Dermis blood vessel endothelial cell (primary cell): ENCODE measurements at regions not wholly inside any gene's neighbourhood (a gene's known extent, or its start where the extent isn't known, plus 50 kb on each side); places are given as distances from the start of the nearest gene placed in this dataset.

ENCODE experiments used
- DNase-seq: peaks from one replicate; pipeline ENCODE4 v3.0.0; 2010

DNA sequence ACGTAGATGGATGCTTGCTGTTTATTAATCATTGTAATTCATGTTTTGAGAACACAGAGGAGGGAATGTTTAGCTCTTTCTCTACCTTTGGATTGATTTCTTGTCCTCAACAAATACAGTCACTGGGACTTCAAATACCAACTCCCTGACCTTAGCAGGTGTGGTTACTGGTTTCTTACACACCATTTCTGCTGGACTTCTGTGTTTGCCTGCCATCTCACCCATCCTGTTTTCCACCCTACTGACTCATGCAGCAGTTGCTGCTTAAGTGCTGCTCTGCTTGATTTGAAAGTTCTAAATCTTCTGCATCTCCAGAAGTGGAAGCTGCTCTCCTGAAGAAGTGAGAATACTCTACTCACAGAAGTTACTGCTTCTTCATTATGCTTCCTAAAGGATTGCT is 170.3 kb downstream of the ZPLD1 start:
- no peak for DNase-seq

DNA sequence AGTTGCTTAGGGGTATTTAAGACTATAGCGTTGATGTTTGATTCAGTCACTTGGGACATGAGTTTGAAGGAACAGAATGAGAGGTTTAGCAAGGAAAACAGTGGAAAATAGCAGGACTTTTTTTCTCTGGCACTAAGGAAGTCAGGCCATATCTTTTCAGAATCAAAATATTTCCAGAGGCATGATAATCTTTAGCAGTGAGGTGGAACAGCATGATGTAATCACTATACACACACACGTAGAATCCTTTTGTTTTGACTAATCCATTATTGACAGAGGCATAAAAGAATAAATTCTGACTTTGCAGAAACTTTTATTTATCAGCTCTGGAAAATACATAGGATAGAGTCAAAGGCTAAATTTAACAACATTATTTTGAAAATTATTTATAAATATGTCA is 174.1 kb downstream of the ZPLD1 start:
- DNase-seq = no peak

DNA sequence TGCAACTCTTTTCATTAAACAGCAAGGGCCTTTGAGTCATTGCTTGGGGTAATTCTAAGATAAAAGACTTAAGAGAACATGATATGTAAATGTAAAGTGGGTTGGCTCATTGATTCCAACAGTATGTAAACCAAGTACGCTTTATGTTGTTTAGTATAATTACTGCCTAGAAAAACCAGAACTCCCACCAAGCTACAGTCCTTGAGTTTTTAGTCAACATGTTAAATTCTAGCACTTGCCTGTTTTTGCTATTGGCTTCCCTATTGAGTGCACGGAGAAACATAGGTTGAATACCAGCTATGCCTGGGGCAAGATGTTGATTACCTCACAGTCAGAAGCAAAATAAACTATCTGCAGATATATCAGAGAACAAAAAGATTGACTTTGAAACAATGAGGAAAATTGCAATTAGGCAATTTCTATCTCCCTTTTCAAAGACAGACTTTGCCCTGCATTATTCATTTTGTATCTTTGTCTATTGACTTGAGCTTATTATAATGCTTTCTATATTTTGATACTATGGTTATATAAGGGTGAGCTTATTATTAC is 179.3 kb downstream of the ZPLD1 start:
- no peak for DNase-seq

DNA sequence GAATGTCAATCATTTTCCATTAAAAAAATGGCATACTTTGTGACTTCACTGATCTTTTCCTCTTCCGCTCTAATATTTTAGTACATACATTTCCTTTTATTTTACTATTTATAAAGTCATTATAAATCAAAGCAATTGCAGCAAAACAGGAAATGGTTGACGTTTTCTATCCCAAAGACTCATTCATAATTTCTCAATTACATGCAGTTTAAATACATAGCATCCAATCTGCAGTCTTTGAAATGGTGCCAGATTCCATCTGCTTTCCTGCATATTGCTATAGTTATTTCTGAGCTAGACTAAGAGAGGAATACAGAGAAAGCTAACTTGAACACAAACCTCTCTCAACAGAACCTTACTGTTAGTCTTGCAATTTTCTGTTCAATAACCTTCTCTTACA is 179.8 kb downstream of the ZPLD1 start:
- no peak for DNase-seq

DNA sequence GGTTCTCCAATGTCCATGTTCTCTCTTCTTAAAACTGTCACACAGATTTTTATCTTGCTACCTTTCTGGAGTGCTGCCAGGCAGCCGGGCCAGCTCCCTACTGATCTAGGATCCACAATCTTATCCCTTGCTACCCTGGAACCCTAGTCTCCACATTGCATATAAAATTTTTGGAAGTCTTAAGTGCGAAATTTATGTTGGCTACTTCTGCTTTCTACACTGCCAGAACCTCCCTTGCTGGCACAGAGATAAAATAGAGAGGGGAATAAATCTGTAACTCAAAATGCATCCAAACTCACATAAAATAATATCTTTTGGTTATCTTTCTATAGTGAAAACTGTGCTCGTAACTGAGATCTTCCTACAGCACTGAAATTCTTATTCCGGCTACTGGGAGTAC is 182.6 kb downstream of the ZPLD1 start:
- DNase-seq = no peak

DNA sequence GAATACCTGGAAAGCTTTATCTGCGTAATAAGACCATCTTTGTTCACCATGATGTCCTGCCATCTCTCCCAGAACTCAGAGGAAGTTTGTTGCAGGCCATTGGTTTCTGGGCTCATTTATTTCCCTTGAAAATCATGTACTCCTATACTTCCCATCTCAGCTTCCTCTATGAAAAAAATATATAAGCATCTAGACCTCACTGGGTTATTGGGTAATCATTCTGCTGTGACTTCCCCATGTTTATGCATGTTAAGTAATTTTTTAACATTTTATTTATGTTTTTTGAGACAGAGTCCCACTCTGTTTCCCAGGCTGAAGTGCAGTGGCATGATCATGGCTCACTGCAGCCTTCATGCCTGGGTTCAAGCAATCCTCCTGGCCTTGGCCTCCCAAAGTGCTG is 184.5 kb downstream of the ZPLD1 start:
- no peak for DNase-seq

DNA sequence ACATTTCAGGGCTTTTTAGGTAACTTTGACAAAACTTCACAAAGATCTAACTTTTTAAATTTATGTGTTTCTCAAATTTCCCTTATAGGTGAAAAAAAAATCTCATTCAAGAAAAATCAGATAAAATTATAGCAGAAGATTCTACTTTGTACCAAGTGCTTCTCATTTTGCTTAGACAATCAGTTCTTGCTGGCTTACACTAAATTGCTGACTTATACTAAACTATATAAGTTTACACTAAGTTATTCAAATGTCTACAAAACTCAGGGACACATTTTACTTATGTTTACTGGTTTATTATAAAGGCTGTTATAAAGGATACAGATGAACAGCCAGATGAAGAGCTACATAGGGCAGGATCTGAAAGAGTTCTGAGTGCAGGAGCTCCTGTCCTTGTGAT is 195.1 kb downstream of the ZPLD1 start:
- no peak for DNase-seq

DNA sequence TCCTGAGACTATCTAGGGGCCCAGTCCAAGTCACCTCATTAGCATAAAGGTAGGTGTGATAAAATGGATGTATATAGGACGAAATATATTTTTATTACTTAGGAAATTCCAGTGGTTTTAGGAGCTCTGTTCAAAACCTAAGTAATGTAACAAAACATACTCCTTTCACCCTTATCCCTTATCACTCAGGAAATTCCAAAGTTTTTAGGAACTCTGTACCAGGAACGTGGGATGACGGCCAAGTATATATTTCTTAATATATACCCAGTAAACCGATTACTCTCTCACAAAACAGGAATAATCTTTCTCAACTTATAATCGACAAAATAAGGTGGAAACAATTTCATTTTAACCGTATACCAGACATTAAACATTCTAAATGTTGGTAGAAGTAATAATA is 195.7 kb downstream of the ZPLD1 start:
- no peak for DNase-seq

DNA sequence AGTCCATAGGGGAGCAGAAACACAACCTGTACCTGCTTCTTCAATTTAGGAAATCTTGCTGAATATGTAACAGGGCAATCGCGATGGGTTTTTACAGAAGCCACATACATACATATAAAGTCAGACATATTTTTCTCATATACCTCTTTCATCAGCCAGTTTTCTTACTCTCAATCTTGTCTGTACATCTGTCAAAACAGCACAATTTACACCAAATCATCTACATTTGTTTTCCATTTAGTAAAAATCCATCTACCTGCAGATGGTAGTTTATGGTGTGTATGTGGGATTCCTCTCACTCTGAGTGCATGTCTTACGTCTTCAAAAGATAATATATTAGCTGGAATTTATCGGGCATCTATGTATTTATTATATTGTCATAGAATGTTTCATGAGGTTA is 208.7 kb downstream of the ZPLD1 start:
- DNase-seq = no peak

DNA sequence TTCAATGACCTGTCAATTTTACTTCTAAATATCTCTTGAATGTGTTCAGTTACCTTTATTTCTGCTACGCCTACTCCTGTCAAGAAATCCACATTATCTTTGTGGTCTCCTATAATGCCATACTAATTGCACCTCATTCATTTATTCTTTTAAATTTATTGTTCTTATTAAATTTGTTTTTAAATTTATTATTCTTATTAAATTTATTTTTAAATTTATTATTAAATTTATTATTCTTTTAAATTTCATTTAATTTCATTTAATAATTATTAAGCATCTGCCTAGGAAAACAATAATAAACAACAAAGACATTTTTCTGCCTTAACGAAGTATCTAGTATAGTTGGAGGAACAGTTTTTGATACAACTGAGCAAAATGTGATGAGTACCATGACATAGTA is 211.7 kb downstream of the ZPLD1 start:
- no peak for DNase-seq

DNA sequence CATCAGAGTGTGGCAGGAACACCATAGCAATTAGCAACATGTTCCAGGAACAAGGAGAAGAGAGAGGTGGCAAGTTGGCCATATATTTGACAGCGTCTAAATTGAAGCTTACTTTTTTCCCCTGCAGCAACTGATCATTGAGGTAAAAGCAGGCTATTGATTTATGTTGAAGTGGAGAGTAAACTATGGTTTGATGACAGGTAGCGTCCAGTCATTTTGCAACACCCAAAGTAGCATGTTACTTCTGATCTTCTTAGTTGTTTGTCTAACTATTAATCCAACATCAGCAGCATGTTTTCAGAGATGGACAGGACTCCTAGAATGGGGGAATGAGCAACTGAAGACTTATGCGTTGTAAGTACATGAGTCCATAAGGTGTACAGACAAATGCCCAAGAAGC is 225.8 kb downstream of the ZPLD1 start:
- no peak for DNase-seq

DNA sequence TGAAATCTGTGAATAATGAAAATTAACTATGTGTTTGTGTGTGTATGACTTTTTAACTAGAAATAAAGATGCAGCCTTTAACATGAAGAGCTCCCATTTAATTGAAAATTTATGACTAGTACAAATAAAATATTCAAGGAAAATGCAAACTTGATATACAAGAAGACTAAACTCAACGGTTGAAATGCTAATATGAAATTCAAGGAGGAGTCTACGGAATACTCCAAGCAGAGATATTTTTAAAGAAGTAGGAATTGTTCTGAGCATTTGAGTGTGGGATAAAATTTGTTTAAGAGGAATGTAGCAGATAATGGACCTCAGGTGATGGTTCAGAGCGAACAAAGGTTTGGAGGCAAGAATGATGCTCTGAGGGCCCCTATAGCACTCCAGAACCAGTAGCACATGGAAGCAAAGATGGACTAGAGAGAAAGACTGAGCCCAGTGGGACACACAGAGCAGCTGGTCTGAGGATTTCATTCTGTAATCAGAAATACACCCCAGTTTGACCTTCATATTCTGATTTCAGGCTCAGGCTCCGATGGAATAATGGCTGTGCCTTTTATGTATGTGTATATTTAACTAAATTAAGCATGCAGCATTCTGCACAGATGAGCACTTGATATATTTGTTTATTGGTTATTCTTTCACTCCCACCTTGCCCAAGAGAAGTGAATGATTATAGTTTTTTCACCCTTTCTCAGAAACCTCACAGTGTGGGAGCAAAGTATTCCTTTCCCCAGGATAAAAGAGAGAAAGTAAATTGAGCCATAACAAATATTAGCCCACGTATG is 227.1 kb downstream of the ZPLD1 start:
- no peak for DNase-seq

DNA sequence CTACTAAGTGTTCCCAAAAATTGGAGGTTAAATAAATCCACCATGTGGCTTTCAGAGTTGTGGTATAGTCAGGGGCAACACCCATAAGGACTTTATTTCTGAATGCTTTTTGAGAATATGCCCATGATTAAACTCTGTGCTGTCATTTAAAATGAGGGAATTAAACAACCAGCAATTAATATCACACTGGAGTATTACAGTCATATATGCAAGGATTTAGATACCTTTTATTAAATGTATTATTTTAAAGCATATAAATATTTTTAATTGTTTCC is 227.6 kb downstream of the ZPLD1 start:
- no peak for DNase-seq

DNA sequence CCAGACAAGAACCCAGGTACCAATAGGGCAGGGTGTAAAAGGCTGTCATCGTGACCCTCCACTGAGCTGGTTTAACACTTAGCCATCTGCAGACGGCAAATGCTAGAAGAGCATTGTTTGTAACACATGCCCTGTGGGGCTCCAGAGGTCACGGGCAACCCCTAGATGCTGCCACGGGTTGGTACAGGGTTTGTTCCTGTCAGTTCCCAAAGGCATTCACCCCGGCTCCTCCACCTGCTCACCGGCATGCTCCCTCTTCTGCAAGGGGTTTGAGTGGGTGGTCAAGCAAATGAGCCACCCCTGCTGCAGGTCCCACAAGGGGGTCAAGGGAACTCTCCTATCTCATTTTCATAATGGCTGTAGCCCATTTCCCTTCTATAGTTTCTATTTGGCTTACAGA is 229.3 kb downstream of the ZPLD1 start:
- no peak for DNase-seq

DNA sequence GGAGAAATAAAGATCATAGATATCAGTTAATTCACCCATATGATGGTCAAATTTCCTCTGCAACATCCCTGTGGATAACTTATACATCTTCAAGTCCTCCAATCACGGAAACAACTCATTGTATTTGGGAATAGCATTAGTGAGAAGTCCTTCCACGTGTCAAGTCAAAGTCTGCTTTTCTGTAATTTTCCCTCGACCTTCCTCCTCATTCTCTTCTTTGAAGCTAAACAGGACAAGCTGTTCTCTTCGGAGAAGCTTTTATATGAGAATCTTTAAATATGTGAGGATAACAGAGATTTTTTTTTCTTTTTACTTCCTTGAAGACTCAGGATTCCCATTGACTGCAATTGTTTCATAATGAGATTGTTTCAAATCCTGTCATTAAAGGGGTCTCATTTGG is 230.4 kb downstream of the ZPLD1 start:
- no peak for DNase-seq

DNA sequence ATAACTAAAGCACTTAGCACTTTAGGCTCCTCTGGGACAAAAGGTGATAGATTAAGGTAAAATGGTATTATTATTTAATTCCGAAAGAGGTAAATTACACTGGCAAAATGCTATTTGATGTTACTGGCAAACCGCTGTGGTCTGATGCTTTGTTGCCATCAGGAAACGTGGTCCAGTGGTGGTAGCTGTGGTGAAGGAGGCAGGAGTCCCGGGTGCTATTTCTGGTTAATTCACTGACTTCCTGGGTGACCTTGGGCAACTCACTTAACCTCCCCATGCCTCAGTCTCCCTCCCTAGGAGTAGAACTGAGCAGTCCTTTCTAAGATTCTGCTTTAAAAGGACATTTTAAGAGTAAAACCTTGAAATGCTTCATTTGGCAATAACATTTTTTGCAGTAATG is 233.4 kb downstream of the ZPLD1 start:
- DNase-seq = no peak

DNA sequence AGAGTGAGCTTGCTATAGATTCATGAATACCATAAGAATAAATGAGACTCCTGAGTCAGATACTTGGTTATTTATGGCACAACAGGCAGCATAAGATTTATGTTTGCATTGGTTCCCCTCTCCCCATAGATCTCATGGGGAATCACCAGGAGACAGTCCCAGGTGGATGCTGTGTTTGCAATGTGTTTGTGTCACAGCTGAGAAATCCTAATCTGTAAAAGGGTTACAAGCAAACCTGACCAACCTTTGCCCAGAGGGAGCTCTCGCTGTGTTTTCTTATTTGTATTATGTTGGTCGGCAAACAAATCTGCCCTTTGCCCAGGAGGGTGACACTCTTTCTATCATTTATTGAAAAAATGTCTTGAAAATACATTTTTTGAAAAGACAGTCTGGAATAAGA is 236.2 kb downstream of the ZPLD1 start:
- DNase-seq = no peak

DNA sequence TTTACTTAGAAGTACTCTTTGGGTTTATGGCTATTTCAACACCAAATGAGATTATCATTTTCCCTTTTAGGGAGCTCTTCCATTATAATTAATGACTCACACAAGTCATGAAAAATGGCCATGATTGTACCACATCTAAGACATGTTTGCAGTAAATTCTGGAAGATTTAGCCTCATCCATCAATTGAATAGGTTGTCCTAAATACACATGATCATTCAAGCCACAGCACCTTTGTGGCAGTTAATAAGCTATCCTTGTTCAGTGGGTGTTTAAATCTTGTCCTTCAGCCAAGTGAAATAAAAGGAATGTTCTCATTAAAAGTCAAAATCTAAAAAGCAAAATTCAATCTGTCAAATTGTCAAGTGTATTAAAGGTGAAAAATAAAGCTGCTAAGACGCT is 237.5 kb downstream of the ZPLD1 start:
- no peak for DNase-seq

DNA sequence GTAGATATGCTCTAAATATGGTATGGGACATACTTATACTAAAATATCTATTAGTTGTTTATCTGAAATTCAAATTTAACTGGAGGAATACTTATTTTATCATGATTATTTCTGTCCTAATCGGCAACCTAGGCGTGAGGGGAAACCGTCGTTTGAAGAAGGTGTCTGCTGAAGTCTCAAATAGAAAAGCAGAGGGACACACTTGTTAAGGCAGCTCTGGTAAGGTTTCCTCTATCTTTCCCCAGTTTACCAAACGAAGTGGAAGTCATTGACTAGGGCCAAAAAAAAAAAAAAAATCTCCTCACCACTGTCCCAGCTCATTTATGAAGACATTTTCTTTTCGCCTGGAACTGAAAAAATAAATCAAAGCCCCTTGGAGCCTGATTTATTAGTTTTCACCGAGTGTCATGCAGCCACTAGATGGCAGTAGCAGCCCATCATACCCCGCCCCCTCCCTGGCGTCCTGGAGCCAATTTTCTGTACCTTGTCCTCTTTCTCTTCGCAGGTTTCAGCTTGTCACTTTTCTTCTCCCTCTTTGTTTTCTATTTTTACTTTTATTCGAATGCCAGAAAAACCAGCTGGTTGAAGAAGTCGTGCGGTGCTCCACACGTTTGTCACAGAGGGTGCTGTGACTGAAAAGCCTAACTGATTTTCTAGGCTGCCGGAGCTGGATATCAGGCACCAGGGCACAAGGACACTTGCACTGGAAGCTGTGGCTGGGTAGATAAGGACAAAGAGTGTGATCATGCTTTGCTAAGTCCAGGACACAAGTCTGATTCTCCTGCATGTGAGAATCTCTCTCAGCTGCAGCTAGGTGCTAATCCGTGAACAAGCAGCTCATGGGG is 238.7 kb downstream of the ZPLD1 start:
- DNase-seq = peak; percentile 64

DNA sequence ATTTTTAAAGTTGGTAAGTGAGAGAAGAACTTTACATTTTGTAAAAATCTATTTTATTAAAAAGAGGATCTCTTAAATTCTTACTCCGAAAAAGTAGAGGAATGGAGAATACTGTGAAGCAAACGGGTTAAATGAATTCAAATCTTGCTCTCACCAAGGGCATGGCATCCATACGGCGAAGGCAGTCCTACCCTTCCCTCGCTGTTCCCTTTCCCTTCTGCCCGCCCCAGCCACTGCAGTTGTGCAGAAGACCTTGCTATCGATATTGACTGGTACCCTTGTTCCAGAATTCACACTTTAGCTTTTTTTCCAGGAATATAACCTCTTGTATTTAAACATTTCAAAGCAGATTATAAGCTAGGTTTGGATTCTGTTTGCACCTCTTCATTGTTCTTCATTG is 239.5 kb downstream of the ZPLD1 start:
- DNase-seq = no peak

DNA sequence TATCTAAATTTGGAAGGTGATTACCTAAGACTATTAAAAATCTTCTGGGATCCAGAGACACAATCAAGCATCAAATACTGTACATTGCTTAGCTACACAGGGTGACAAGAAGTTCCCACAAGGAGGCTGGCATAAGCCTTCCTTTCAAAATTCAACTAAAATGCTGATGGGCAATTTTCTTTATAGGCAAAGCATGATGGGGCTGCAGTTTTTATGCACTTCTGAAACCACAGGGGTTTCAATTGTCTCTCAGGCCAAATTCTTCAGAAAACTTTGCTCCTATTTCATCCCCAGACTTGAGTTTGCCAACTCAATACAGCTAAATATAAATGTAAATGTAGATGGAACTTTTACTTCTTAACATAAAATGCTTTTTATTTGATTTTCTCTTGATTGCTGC is 241.6 kb downstream of the ZPLD1 start:
- no peak for DNase-seq

DNA sequence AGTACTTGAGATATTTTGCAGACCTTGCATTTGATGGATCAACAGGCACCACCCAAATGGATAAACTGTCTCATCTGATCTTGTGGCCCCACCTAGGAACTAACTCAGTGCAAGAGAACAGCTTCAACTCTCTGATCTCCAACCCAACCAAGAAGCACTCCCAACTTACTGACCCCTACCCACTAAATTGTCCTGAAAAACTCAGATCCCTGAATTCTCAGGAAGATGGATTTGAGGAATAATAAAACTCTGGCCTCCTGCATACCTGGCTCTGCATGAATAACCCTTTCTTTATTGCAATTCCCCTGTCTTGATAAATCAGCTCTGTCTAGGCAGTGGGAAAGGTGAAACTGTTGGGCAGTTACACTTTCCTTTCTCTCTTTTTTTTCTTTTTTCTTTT is 247.9 kb downstream of the ZPLD1 start:
- DNase-seq = no peak

DNA sequence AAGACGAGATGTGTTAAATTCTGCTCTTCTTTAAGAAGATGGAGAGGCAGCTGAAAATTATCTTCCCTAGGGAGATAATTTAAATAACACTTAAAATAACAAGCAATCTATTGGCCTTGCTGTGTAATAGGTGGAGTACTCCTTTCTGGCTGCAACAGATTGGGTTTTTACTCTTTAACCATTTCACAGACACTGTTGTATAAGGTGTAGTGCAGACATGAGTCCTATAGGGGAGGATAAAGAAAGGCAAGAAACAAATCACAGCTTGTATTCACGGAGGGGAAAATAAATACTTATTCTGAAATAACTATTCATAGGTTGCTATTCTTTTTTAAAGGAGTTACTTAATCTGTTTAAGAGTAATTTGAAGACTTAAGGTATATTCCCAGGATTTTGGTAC is 252.0 kb downstream of the ZPLD1 start:
- no peak for DNase-seq

DNA sequence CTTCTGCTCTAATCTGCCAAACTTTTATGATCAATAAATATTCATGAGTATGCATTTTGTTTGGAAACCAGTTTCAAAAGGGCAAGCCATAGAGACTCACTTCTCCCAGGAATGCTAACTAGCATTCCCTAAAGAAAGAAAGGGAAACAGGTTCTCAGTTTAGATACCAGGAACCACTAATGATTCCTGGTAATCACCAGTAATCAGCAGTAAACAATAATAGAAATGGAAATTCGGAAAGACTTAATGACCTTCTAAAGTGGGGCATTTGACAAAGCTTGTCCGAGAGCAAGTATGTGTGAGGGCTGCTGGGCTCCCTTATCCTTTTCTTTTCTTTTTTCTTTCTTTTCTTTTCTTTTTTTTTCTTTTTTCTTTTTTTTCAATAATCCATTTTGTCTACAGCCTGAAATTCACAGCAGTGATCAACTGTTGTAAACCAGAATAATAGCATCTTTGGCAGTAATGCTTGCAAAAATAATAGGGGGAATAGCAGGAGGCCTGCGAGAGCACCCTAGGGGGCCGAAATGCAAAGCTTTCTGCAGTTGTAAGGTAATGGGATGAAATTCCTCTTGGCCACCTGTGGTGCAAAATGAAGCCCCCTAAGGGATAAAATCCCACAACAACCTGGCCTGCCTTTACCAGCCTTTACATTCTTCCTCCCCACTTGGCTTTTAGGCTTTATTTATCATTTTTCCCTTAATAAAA is 253.2 kb downstream of the ZPLD1 start:
- DNase-seq = no peak
